NCI-H2196 treated with DMSO at 0.1 percent for 48 hours (cell line): ENCODE measurements at regions not wholly inside any gene's neighbourhood (a gene's known extent, or its start where the extent isn't known, plus 50 kb on each side); places are given as distances from the start of the nearest gene placed in this dataset.
"Not testable (repeated sequence)": the region's sequence is repeated elsewhere in the genome, so short reads cannot be mapped to it uniquely, and the experiment has no call there.

Experiments used
- DNase-seq: peaks from one replicate; lab custom pipeline; 2025; ENCODE audit not compliant: unreplicated experiment; lab: John Stamatoyannopoulos, UW

- DNase-seq: no peak
Observed at GRCh38 chr19:5290336-5291262, 50.0 kb downstream of the PTPRS start.

- DNase-seq: no peak
Observed at GRCh38 chr19:5289060-5289990, 51.3 kb downstream of the PTPRS start.

GRCh38 chr19:5288347-5288739 lies 52.3 kb downstream of the PTPRS start:
- no peak for DNase-seq

GRCh38 chr19:5287066-5287465 lies 53.5 kb downstream of the PTPRS start:
- DNase-seq: no peak

- no peak for DNase-seq
Observed at GRCh38 chr19:5286465-5287029, 54.1 kb downstream of the PTPRS start.

GRCh38 chr19:5285955-5286354 lies 54.7 kb downstream of the PTPRS start:
- no peak for DNase-seq

DNA sequence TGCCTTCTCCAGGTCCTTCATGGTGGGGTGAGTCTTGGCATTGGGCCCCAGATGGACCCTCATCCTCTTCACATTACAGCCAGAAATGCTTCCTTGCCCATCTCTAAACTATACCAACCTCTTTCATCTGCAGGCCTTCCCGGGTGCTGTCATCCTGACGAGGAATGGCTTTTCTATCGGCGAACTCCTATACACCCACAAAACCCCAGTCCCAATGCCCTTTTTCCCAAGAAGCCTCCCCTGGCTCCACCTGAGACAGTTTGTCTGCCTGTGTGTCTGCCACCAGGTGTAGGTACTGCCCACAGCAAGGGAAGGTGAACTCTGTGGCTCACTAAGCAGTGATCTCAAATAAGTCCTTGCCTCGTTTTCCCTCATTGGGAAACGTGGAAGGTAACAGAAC lies 55.3 kb downstream of the PTPRS start:
- DNase-seq: no peak

DNA sequence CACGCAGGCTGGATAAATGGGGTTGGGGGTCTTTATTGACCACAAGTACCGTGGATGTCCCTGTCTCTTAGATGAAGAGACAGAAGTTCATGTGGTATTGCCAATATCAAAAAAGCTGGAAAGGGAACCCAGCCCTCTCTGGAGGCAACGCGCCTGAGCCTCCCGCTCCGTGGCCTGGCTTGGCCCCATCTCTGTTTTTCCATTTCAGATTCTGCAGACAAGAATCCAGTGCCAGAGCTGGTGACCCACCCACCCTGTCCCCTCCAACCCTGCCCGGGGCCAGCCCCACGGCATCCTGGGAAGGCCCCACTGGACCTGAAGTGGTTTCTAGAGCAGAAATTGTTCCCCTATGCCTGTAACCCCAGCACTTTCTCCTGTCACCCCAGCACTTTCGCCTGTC lies 57.7 kb downstream of the PTPRS start:
- DNase-seq: no peak

GRCh38 chr19:5281588-5281987 lies 59.0 kb downstream of the PTPRS start:
- DNase-seq: no peak

DNA sequence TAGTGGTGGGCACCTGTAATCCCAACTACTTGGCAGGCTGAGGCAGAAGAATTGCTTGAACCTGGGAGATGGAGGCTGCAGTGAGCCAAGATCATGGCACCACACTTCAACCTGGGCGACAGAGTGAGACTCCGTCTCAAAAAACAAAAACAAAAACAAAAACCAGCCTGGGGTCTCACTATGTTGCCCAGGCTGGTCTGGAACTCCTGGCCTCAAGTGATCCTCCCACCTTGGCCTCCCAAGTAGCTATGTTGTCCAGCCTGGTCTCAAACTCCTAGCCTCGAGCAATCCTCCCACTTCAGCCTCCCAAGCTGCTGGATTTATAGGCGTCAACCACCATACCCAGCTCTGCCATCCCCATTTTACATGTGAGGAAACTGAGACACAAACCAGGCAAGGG lies 64.9 kb downstream of the PTPRS start:
- not testable (repeated sequence) for DNase-seq

- DNase-seq: no peak
Observed at GRCh38 chr19:5273782-5274181, 66.8 kb downstream of the PTPRS start.

DNA sequence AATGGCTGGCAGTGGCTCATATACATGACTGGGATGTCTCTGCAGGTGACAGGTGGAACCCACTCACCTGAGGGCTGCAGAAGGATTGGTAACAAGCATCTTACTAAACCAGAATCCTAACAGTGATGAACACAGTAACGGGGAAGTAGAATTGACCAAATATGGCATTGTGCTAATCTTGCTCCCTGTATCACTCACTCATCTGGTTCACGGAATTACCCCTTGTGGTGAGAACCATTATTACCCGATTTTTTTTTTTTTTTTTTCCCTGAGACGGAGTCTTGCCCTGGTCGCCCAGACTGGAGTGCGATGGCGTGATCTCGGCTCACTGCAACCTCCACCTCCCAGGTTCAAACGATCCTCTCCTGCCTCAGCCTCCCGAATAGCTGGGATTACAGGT lies 69.5 kb downstream of the PTPRS start:
- DNase-seq: no peak

- no peak for DNase-seq
Observed at GRCh38 chr19:5269926-5270325, 70.7 kb downstream of the PTPRS start.

DNA sequence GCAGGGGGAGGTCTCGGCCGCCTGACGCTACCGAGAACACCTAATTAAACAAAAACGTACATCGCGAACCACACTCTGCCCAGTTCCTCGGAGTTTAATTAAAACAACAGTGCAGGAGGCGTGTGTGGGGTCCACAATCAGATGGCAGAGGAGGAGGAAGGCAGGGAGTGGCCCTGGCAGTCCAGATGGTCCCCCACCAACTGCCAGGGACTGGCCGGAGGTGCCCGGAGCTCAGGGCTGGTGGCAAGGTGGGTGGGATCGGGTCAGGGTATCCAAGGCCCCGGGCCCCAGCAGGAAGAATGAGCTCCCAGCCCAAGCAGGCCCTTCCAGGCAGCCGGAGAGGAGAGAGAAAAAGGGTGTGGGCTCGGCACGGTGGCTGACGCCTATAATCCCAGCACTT lies 71.3 kb downstream of the PTPRS start:
- no peak for DNase-seq

GRCh38 chr19:5268801-5269200 lies 71.8 kb downstream of the PTPRS start:
- no peak for DNase-seq

DNA sequence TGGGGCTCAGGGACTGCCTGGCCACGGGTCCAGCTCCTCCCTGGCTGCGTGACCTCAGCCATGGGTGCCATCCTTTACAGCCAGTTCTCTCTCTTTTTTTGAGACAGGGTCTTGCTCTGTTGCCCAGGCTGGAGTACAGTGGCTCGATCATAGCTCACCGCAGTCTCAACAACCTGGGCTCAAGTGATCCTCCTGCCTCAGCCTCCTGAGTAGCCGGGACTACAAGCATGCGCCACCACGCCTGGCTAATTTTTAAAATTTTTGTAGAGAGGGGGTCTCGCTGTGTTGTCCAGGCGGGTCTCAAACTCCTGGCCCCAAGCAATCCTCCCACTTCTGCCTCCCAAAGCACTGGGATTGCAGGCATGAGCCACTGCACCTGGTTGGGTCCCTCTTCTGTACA lies 75.4 kb downstream of the PTPRS start:
- DNase-seq: no peak

GRCh38 chr19:5264453-5264852 lies 76.2 kb downstream of the PTPRS start:
- no peak for DNase-seq

- no peak for DNase-seq
Observed at GRCh38 chr19:5263615-5264014, 77.0 kb downstream of the PTPRS start.

DNA sequence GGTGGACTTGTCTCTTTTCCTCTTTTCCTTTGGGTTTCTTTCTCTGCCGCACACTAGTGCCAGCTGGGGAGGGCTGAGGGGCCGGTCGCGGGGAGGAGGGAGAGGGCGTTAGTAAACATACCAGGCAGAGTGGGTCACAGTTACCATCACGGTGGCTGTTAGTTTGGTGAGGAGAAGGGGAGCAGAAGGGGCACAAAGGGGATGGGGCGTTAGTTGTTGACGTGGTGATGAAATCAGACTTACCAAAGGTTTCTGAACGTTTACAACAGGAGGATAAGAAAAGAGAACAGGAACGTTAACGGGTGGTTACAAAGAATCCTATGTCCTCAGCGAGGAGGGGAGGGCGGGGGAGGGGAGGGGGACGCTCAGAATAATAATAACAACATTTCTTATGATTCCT lies 77.9 kb downstream of the PTPRS start:
- no peak for DNase-seq

DNA sequence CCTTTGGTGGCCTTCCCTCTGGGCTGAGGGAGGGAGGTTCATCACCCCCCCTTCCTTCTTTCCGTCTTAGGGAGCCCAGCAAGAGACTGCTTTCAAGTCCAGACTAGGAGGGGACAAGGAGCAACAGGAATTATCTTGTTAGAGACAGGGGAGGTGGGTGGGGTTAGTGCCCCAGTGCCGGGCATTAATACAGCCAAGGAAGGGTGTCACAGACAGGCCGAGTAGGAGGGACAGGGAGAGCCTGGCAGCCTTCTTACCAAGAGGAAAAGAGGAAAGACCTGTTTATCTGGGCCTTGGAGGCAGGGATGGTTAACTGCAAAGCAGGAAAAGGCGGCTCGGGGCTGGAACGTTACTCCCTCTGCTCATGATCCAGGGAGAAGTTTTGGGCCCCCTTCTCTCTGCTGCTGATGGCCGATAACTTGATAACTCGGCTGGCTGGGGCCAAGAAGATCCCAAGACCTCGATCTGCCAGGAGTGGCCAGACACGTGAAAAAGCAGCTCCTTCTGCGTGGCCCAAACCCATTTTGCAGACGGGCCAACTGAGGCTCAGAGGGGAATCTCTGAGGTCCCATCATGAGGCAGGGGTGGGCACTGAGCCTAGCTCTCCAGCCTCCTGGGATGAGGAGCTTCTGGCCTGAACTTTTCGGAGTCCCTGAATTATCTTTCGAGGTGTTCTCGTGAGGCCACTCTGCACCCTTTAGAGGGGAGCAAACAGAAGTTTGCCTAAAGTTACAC lies 79.3 kb downstream of the PTPRS start:
- DNase-seq: no peak

- DNase-seq: no peak
Observed at GRCh38 chr19:5260381-5260967, 80.1 kb downstream of the PTPRS start.
